HG03565 (cell line): ENCODE measurements at regions not wholly inside any gene's neighbourhood (a gene's known extent, or its start where the extent isn't known, plus 50 kb on each side); places are given as distances from the start of the nearest gene placed in this dataset.

ENCODE experiments used
- ATAC-seq: cut with Tn5 transposase; IDR thresholded peaks from one replicate; pipeline ENCODE4 v1.9.1; 2021; ENCODE audit warnings: mild to moderate bottlenecking, moderate library complexity; ENCODE audit not compliant: unreplicated experiment

DNA sequence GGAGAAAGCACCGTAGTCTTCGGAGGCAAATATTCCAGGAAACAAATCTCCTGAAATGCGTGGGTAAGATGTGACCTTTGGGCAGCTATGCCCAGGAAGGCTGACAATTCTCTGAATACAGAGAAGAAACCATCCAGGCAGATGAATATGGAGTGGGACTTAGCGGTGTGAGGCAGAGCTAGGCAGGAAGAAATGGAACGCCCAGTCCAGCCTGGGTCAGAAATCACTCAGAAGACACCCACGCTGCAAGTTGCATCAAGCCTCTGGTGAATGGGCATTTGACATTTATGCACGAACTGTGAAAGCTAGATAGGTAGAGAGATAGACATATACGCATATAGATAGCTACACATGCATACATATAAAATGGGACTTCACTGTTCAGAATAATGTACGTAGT, 498.5 kb downstream of the QKI start:
- ATAC-seq, result no peak

DNA sequence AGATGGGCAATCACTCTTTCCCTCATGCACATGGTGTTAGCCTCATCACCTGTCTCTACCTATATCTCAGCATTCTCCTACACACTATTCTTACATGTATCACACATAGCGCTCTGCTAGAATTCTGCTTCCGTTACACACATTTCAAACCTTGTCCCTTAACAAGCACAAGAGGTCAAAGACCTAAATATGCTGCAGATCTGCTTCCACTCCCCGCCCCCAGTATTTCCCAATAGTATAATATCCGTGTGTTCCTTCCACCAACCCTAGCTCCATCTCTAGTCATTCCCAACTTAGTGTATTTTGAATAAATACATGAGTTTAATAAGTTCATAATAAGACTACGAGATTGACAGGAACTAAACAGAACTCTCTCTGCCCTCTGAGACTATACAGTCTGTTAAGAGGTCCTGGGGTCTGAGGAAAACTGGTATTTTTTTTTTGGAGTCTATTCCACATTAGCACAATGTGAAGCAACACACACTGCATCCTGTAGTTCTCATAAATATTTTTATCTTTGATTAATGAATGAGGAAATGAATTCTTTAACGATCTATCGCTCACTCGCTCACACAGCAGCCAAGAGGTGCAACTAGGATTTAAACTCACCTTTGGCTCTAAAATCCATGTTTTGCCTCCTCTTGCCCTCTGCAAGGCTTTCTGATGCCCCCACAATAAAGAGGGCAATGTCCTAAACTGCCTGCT, 491.6 kb downstream of the QKI start:
- ATAC-seq, result no peak

DNA sequence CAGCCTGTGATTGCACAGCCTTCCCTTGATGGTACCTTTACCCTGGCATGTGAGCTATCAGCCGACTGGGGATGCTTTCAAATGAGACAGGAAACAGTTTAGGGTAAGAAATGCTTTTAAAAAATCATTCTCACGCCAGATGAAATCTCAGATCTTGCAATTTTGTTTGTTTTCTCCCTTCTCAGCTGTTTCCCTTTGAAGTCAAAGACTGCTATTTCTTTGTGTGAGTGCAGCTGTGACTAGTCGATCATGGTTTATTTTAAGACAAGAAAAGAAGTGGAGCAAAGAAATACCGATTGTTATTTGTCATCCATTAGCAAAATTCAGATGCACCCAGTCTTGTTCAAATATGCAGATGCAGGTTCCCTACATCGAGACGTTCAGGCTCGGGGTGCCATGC, 489.7 kb downstream of the QKI start:
- no peak for ATAC-seq

DNA sequence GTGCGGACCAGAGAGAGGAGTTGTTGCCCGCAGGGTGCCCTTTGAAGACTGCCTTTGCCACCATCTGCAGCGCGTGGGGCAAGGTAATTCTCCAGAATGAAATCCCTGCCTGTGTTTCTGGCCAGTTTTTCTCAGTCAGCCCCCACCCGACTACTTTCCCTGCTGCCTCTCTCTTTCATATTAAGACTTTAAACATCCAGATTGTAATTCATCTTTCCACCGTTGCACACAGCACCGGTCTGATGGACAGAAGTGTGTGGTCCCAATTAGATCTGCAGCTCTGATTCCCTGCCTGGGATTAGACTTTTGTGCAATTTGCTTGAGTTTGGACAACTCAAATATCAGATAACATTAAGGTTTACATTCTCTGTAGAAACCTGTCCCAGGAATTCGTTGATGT, 489.0 kb downstream of the QKI start:
- no peak for ATAC-seq

DNA sequence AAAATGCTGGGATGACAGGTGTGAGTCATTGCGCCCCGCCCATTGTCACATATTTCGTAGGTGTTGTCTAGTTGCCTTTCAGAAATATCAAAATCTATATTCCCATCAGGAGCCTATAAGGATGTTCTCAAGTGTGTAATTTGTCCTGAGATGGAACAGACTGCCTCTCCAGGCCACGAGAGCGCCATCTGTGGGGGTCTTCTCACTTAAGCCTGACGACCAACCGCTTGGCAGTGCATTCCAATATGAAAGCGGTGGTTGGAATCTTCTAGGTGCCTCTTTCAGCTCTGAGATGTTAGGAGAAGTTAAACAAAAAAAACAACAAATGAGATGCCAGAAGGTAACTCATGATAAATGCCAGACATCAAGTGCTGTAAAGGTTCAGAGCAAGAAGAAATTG, 488.5 kb downstream of the QKI start:
- ATAC-seq, result no peak

DNA sequence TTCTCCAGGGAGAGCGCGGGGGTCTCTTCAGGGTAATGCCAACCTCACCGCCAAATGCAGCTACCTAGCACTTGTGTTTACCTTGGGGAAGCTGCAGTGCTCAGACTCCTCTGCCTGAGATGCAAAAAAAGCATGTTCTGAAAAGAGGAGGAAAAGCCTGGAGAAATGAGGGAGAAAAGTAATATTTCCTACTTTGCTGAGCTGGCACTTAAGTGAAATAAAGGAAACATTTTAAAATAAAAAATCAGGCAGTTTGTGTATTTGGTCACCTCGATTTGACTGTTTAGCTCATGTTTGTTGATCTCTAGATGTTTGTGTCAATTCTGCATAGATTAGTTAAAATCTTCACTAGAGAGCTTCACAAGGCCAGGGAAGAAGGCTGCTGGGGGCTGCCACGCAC, 487.2 kb downstream of the QKI start:
- ATAC-seq, result no peak

DNA sequence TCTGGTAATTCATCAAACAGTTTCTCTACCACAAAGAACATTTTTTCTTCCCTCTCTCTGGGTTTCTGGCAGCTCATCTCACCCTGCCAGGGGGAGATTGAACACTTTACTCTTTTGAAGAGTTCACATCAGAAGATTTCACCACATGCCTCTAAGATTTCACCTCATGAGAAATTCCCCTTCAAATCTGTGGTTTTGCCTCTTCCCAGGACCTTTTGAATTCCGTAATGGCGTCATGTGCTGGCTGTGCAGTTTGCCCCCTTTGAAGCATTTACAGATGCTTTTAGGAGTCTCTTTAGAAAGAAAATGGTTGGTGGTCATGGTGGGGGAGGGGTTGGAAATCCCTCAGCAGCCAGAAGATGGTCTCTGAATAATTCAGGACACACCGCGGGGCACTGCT, 486.1 kb downstream of the QKI start:
- ATAC-seq, result no peak

DNA sequence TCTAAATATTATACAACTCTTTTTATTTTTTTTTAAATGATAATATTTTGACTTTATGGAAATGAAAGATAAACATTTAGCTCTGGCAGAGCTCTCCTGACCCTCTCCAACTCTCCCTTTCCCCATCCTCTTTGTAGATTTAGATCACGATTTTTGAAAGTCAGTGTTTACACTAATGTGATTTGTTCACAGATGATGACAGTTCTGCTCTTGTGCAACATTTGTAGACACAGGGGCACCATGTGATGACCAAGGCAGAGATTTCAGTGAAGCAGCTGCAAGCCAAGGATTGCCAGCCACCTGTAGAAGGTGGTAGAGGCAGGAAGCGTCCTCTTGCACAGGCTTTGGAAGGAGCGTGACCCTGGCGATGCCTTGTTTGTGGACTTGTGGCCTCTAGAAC, 483.2 kb downstream of the QKI start:
- no peak for ATAC-seq

DNA sequence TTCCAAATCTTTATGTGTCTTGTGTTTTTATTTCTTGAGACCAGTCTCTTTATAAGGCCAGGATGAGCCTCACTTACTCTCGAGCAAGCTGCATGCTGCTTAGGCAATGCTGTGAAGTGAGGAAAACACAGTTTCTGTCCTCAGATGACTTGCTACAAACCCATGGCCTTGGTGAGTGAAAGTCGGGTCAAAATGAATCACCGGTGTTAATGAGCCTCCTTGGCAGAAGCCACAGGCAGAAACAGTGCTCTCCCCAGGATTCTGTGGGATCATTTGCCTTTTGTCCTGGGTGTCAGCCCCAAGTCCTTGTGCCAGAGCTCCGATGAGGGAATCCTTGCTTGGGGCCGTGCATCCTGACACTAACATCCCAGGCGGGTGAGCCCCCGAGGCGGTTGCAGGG, 482.5 kb downstream of the QKI start:
- no peak for ATAC-seq

DNA sequence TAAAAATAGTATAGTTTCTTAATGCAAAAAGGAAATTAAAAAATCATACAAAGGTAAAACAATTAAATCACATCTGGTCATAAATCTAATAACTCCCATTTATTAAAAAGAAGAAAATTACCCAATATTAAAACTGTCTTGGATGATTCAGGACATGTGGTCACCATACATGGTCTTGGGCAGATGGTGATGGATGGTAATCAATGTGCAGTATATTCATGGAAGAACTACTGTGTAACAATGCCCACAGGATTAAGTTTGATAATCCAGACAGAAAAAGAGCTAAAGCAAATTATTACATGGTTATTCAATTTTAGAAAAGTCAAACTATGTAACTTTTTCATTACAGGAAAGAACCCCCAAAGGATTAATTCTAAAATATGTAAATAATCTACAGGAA, 480.6 kb downstream of the QKI start:
- ATAC-seq, result no peak

DNA sequence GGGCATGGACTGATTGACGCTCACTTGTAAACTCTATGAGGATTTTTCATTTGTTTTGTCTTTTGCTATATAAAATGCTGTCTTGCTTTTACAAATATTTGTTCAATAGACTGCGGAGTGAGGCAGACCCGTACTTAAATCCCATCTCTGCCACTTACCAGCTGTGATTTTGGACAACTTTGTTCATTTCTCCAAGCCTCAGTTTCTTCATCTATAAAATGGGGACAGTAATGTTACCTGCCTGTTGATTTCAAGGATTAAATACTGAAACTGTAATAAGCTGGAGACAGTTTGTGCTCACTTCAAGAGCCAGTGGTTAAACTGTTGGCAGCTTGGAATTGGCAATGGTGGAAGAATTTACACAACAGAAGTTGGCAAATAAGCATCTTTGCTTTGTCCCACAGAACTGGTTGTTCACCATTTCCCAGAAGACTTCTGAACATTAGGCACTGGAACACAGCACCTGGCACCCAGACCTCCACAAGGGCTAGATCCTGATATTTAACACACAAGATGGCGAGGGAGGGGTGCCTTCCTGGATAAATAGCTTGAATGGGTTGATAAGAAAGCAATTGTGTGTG, 479.2 kb downstream of the QKI start:
- no peak for ATAC-seq

DNA sequence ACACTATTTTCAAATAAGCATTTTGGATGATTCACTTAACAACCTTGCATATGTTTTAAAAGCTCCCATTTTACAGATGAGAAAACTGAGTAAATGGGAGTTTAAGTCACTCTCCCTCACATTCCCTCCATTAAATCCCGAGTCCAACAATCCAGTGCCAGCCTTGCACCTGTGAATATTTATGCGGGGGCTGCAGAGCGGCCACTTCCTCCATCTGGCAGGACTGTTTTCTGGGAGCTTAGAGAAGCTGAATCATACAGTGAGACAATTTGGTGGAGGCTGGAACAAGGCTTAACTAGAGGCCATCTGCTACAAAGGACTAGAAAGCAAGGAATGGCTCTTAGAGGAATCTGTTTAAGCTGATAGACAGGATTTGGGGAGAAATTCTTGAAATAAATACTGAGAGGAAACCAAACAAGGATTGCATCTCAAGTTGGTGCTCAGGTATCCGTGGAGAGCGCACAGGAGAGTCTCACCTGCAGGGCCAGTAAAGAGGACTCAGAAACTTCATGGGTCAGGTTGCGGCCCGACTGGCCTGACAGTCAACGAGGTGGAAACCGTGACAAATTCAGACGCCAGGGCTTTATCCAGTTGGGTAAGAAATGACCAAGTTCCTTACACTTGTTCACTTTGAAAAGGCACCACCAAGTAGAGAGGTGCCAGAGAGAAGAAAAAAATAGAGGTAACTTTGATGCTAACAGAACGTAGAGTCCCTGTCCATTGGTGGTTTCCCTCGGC, 478.5 kb downstream of the QKI start:
- no peak for ATAC-seq

DNA sequence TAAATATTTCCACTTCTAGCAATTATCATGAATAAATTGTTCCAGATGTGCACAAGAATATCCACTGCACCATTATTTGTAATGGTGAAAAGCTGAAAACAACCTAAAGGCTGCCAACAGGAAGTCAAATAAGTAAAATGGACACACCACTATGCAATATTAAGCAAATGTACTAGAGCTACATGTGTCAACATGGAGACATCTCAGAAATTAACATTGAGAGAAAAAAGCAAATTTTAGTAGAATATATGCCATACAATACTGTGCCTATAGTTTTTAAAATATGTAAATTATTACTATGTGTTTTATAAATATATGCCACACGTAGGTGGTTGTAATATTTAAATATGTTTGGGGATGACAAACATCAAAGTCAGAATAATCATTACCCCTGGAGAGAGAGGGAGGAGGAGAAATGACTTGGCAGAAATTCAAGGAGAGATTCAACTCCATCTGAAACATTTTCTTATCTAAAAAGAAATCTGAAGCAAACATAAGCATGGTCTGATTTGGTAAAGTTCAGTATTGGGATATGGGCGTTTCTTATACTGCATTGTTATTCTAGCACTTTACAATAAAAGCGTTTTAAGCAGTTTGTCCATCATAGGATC, 475.5 kb downstream of the QKI start:
- no peak for ATAC-seq

DNA sequence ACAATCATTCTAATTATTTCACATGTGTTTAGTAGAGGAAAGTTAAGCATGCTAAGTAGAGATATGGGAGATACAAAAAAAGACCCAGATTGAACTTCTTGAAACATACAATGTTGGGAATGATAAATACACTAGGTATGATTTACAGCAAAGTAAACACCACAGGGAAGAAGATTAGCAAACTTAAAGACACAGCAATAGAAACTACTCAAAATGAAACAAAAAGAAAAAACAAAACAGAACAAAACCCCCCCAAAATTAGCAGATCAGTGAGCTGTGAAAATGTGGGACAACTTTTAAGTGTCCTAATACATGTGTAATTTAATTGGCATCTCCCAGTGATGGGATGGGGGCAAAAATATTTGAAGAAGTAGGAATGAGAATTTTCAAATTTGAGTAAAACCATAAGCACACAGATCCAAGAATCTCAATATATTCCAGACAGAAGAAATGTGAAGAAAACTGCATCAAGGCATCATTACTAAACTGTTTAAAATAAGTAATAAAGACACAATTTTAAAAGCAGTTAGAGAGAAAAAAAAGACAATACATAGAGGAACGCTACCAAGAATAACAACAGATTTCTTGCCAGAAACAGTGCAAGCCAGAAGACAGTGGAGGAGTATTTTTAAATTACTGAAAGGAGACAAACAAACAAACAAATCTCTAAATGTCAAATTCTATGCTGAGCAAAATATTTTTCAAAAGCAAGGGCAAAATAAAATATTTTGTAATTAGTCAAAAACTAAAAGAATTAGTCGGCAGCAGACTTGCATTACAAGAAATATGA, 473.7 kb downstream of the QKI start:
- ATAC-seq, result no peak

DNA sequence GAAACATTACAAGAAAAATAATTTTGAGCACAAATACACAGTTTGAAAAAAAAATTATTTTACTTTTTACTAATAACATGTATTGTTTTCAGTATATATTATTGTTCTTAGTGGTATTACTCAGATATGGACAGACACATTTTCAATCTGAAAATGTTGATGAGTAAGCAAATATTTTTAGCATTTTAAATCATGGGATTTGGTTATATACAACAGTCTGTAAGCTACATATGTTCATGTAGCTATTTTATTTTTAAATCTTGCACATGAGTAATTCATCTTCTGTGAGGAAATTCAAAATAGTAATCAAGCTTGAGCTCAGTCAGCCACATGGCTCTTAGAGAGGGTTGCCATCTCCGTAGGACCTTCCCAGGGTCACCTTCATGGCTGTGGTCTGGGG, 471.9 kb downstream of the QKI start:
- no peak for ATAC-seq

DNA sequence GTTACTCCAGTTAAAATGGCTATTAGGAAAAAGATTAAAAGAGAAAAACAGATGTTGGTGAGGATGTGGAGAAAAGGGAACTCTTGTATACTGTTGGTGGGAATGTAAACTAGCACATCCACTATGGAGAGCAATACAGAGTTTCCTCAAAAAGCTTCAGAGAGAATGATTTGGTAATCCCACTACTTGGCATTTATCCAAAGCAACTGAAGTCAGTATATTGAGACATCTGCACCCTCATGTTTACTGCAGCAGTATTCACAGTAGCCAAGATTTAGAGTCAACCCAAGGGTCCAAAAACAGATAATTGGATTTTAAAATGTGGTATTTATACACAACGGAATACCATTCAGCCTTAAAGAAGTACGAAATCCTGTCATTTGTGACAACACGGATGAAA, 469.5 kb downstream of the QKI start:
- no peak for ATAC-seq

DNA sequence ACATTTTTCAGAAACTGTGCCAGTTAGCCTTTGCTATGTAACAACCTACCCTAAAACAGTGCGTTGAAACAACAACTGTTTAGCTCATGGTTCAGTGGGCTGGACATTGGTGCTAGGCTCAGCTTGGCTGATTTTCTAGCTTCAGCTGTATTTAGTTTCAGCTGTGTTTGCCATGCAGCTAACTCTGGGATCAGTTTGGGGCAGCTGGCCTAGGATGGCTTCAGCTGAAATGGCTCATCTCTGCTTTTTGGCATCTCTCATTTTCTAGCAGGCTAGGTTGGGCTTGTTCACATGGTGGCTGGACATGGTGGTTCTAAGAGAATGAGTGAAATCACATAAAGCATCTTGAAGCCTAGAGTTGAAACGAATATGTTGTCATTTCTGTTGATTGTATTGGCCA, 464.2 kb downstream of the QKI start:
- no peak for ATAC-seq

DNA sequence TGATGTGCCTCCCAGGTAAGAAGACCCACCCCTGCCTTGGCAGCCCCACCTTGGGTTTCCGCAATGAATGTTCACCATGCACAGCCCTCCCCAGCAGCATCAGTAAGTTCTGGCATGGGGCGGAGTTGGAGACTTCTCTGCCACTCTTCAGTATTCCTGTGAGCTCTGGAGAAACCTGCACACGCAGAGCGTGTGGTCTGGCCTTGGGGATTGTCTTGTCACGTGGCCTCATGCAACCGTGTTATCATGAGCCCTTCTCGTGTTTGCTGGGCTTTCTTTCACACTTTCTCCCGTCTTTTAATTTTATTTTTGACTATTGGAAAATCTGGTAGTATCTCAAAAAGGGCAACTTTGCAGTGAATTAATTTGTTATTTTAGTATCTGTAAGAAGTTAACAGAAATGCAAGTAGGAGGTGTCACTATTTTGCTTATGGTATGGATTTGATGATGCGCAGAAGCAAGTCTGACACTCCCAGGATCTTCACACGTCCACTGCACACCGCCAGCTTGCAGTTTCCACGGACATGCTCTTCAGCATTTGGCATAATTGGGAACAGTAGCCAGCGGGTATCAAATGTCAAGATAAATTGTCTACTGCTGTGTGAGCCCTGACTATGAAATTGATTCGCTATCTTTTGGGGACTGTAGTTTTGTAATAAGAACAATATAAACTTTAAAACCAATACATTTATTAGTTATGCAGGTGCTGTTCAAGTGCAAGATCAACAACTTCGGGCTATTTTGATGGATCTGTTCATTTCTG, 463.5 kb downstream of the QKI start:
- ATAC-seq, result no peak

DNA sequence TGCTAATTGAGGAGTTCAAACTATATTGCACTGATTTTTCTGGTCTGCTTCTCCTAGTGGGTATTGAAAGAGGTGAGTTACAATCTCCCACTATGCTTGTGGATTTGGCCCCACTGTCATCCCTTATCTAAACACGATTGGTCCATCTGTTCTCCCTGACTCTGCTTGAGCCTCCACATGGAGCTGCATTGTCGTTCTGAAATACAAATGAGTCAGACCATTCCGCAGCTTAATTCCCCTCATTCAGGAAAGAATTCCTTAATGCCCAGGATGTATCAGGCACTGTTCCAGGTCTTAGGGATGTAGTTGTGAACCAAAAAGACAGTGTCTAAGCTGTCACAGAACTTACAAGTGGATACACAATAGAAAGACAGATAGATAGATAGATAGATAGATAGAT, 461.9 kb downstream of the QKI start:
- ATAC-seq, result no peak

DNA sequence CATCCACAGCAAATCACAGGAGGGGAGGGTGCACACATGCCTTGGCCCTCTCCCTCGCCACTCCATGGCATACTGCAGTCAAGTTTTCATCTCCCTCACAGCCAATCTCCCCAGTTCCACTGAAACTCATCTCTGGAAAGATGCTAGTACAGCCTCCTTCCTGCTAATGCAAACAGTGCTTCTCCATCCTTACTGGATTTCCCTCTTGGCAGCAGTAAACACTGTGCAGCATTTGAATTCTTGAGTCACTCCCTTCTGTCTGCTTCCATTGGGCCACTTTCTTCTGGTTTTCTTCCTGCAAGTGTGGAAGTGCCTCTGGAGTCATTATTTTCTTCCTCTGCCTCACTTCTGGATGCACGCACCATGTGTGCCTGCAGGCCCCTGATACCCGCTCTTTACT, 460.3 kb downstream of the QKI start:
- no peak for ATAC-seq

DNA sequence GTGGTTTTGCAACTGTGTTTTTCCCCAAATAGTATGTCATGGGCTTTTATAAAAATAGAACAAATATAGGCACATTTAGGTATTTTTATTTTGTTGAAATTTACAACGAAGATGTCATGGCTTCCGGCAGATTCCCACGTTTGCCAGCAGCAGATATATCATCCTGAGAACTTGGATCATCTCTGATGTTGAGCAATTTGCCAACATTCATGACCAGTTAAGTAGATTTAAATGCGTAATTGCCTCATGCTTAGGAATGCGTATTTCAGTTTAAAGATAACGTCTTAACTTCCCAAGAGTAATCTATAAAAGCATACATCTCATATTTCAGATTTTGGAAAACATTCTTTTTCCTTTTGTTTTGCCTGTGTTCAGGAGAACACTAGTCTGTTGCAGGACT, 457.8 kb downstream of the QKI start:
- ATAC-seq, result no peak
